ENCODE measurements at regions not wholly inside any gene's neighbourhood (a gene's known extent, or its start where the extent isn't known, plus 50 kb on each side); places are given as distances from the start of the nearest gene placed in this dataset.

DNA sequence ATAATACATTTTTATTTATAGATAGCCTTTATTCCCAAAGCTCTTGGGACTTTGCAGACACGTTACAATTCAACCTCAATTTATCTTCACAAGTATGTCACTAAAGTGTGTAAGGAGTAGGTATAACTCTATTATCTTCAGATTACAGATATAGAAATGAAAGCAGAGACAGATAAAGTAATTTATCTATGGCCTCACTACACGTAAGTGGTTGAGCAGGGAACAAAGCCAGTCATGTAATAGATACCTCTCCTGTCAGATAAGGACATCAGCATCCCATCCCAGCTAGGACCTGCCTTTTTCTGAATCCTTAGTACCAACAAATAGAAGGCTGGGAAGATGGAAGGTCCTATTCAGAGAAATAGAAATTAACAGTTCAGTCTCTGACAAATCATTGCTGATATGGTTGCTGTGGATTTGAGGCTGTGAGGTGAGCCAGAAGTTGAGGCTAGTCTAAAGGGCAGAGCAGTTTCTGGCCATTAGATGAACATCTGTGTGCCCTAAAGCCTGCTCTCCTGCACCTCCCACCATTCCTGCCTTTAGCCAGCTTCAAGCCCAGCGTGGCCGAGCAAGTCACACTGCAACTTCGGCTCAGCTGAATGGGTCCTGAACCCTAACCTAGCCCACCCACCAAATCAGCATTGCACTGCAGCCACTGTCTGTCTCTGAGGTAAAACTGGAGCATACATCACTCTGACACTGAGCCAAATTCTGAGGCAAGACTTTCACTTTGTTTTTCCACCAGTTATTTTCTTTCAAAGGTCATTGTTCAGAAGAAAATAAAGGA, 71.1 kb upstream of the PLEKHA5 start:
- CTCF ChIA-PET (ENCODE audit: low intra/inter-chr PET ratio), result no interaction called here
- Histone ChIP-seq H3K4me3 (no peak overlapping the region), H3K9me1 (ENCODE audit: control insufficient read depth, insufficient read depth, low read length) (no peaks in the 10 kb centered on the region), H3K9me3 (replicated peaks; ENCODE audit: control insufficient read depth, insufficient read depth, low read depth, low read length) (no peaks in the 10 kb centered on the region), H3K79me2 (ENCODE audit: control insufficient read depth, insufficient read depth, low read length) (no peaks in the 10 kb centered on the region), H3K9ac (ENCODE audit: insufficient read depth in 1 of 2, low read depth in 2 of 2, low read length in 2 of 2) (no peak overlapping the region), H2AFZ (ENCODE audit: low read depth, low read length) (no peak overlapping the region), H3K27me3 (ENCODE audit: control insufficient read depth in 2 of 2, insufficient read depth in 2 of 2, low read length in 2 of 2) (no peaks in the 10 kb centered on the region), H3K4me2 (ENCODE audit: insufficient read depth, low read length) (no peak overlapping the region), H3K36me3 (ENCODE audit: control insufficient read depth, insufficient read depth, low read length) (no peaks in the 10 kb centered on the region), H3K27ac (ENCODE audit: extremely low read depth, low read depth, low read length) (no peak overlapping the region), H3K4me1 (replicated peaks in 1 of 2; ENCODE audit: control insufficient read depth in 2 of 2, insufficient read depth in 2 of 2, low read length in 2 of 2) (no peaks in the 10 kb centered on the region), H4K20me1 (replicated peaks; ENCODE audit: control insufficient read depth, insufficient read depth, low read length) (no peaks in the 10 kb centered on the region)
- in situ Hi-C loops (cut with MboI) (no loop called here), intact Hi-C loops (cut with micrococcal nuclease) (no loop called here)
- BruUV-seq (replicated peaks), result no TSS peak
- no peak for FAIRE-seq
- TF ChIP-seq TRIM24 (IDR thresholded peaks at IDR 0.05) (no peak), SAP30 (IDR thresholded peaks at IDR 0.05; ENCODE audit: borderline replicate concordance, insufficient read depth, low read depth, low read length, poor library complexity, severe bottlenecking) (no peak), POLR2G (IDR thresholded peaks at IDR 0.05; ENCODE audit: low read depth, low read length) (no peak), TAL1 (IDR thresholded peaks at IDR 0.05) (no peak), CEBPZ (IDR thresholded peaks at IDR 0.05; ENCODE audit: borderline replicate concordance, low read depth, low read length) (no peak), BDP1 (IDR thresholded peaks at IDR 0.05; ENCODE audit: insufficient read depth, insufficient read length) (no peak), RBM17 (IDR thresholded peaks at IDR 0.05; ENCODE audit: borderline replicate concordance, low read depth, low read length) (no peak), XRCC4 (IDR thresholded peaks at IDR 0.05; ENCODE audit: extremely low read depth, insufficient read depth, insufficient read length) (no peak), ZNF830 (CRISPR knock-in tag; IDR thresholded peaks at IDR 0.05) (no peak), ZSCAN29 (IDR thresholded peaks at IDR 0.05) (no peak), CBX8 (IDR thresholded peaks at IDR 0.05; ENCODE audit: borderline replicate concordance, extremely low read depth, low read depth, low read length, poor library complexity, severe bottlenecking) (no peak), HDAC1 (IDR thresholded peaks at IDR 0.05) (no peak), MAX (CRISPR knock-in tag; IDR thresholded peaks at IDR 0.05) (no peak), MIER1 (IDR thresholded peaks at IDR 0.05; ENCODE audit: low read depth) (no peak), ZNF551 (CRISPR knock-in tag; IDR thresholded peaks at IDR 0.05) (no peak), SMARCE1 (IDR thresholded peaks at IDR 0.05) (no peak), TAF1 (IDR thresholded peaks at IDR 0.05; ENCODE audit: control insufficient read depth, extremely low read depth, insufficient read depth, low read length, severe bottlenecking) (no peak)
- no peak for DNase-seq (ENCODE audit: extremely low read depth in 1 of 4, low spot score in 3 of 4)
- 5% methylated on average over 4 of the region's 5 CpGs for WGBS (ENCODE audit: insufficient coverage, low coverage, missing lambda C conversion rate)
- ATAC-seq, result no peak
- POLR2A ChIA-PET, result no interaction called here

All from K562 (cell line).